ENCODE measurements at regions not wholly inside any gene's neighbourhood (a gene's known extent, or its start where the extent isn't known, plus 50 kb on each side); places are given as distances from the start of the nearest gene placed in this dataset.

- no peak for DNase-seq
Observed at GRCh38 chr2:234691968-234692955, 195.4 kb upstream of the ARL4C start.

- no peak for DNase-seq
Observed at GRCh38 chr2:234691214-234691575, 194.3 kb upstream of the ARL4C start.

- no peak for DNase-seq
Observed at GRCh38 chr2:234690569-234691213, 193.8 kb upstream of the ARL4C start.

- no peak for DNase-seq
Observed at GRCh38 chr2:234689911-234690379, 193.1 kb upstream of the ARL4C start.

- no peak for DNase-seq
Observed at GRCh38 chr2:234687718-234688475, 191.0 kb upstream of the ARL4C start.

GRCh38 chr2:234686088-234686890, 189.4 kb upstream of the ARL4C start:
- no peak for DNase-seq

- DNase-seq: no peak
Observed at GRCh38 chr2:234684466-234684865, 187.6 kb upstream of the ARL4C start.

GRCh38 chr2:234683950-234684349, 187.1 kb upstream of the ARL4C start:
- no peak for DNase-seq

- no peak for DNase-seq
Observed at GRCh38 chr2:234682492-234683228, 185.8 kb upstream of the ARL4C start.

- no peak for DNase-seq
Observed at GRCh38 chr2:234680688-234681619, 184.1 kb upstream of the ARL4C start.

GRCh38 chr2:234679741-234680687, 183.1 kb upstream of the ARL4C start:
- DNase-seq: no peak

- no peak for DNase-seq
Observed at GRCh38 chr2:234679301-234679740, 182.4 kb upstream of the ARL4C start.

- no peak for DNase-seq
Observed at GRCh38 chr2:234678711-234679110, 181.8 kb upstream of the ARL4C start.

- no peak for DNase-seq
Observed at GRCh38 chr2:234677758-234678538, 181.1 kb upstream of the ARL4C start.

GRCh38 chr2:234676783-234677450, 180.0 kb upstream of the ARL4C start:
- DNase-seq: no peak

GRCh38 chr2:234676109-234676782, 179.4 kb upstream of the ARL4C start:
- DNase-seq: no peak

GRCh38 chr2:234674781-234675201, 177.9 kb upstream of the ARL4C start:
- DNase-seq: no peak

Data from activated CD4-positive, alpha-beta T cell treated with anti-CD3 and anti-CD28 coated beads, Interleukin-2, amount 50 U/mL, for 1 hour (primary cell).